GM12874 (cell line): ENCODE measurements at regions not wholly inside any gene's neighbourhood (a gene's known extent, or its start where the extent isn't known, plus 50 kb on each side); places are given as distances from the start of the nearest gene placed in this dataset.

Experiments used
- TF ChIP-seq, protein P1 (sequence below): IDR thresholded peaks from 2 replicates; pipeline ENCODE4 v1.5.1; 2011; ENCODE audit warnings: low read depth, mild to moderate bottlenecking, control low read depth, low read length, moderate library complexity; ENCODE audit not compliant: insufficient read depth

DNA sequence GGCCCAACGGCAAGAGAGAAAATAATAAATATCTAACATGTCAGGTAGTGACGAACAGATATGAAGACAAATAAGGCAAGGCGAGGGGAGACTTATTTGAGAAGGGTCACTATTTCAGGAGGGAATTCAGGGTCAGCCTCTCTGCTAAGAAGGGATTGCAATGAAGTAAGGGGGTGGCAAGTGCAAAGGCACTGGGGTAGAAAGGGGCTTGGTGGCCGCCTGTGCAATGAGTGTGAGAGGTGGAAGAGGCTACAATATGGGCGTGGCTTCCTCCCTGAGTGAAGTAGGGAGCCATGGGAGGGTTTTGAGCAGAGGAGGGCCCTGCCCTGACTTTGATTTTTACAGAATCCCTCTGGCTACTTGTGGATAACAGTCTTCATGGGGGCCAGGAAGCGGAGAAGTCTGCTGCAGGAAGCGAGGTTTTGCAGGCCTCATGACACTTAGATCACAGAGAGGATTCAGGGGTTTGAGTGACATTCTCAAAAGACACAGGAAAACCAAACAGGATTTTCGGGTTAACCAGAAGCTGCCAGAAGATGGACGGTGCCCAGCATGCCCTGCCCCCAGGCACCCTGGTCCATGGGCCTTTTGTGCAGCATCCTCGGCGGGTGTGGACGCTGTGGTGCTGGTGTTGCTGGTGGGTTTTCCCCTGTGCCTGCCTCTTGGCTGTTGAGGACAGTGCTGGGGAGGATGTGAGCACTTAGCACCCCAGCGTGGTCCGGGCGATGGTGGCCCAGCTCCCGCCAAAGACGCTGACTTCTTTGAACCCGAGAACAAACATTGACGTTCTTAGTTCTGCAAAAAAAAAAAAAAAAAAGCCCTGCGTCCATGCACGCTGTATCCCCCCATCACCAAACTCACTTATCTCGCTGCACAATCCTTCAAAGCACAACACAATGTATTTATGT, 124.2 kb upstream of the PTPN1 start:
- TF ChIP-seq, protein P1, sequence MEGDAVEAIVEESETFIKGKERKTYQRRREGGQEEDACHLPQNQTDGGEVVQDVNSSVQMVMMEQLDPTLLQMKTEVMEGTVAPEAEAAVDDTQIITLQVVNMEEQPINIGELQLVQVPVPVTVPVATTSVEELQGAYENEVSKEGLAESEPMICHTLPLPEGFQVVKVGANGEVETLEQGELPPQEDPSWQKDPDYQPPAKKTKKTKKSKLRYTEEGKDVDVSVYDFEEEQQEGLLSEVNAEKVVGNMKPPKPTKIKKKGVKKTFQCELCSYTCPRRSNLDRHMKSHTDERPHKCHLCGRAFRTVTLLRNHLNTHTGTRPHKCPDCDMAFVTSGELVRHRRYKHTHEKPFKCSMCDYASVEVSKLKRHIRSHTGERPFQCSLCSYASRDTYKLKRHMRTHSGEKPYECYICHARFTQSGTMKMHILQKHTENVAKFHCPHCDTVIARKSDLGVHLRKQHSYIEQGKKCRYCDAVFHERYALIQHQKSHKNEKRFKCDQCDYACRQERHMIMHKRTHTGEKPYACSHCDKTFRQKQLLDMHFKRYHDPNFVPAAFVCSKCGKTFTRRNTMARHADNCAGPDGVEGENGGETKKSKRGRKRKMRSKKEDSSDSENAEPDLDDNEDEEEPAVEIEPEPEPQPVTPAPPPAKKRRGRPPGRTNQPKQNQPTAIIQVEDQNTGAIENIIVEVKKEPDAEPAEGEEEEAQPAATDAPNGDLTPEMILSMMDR, result no peak

DNA sequence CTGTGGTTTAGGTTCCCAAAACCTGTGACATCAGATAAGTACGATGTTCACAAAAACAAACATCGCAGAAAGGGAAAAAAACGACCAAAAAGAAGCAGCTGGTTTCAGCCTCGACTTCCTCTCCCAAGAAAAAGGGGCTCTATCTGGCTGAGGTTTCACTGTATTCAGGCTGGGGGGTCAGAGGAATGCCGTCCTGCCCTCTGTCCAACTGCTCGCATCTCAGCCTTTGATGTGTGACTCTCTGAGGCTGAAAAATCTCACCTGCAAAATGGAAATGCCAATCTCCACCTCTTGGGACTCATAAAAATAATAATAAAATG, 123.6 kb upstream of the PTPN1 start:
- TF ChIP-seq, protein P1, result no peak

DNA sequence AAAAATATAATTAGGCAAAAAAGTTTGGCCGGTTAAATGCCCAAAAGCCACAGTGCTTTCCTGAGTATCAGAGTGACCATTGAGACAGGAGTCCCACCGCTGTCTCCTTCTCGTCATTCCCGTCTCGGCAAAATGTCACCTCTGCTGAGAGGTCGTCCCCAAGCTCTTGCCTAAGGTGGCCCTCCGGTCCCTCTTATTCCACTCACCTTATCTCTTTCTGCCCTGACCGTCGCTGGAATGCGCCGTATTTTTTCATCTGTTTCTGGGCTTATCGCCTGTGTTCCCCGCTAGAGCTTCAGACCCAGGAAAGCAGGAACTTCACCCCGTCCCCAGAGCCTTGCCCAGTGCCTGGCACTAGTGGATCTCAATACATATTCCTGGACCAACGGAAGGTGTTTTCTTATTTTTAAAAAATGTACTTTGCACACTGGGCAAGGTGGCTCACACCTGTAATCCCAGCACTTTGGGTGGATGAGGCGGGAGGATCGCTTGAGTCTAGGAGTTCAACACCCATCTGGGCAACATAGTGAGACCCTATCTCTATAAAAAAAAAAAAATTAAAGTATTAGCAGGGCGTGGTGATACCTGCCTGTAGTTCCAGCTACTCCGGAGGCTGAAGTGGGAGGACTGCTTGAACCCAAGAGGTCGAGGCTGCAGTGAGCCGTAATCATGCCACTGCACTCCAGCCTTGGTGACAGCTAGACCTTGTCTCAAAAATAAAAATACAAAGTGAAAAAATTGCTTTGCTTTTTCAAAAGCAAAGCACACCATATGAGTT, 122.8 kb upstream of the PTPN1 start:
- TF ChIP-seq, protein P1, result no peak

DNA sequence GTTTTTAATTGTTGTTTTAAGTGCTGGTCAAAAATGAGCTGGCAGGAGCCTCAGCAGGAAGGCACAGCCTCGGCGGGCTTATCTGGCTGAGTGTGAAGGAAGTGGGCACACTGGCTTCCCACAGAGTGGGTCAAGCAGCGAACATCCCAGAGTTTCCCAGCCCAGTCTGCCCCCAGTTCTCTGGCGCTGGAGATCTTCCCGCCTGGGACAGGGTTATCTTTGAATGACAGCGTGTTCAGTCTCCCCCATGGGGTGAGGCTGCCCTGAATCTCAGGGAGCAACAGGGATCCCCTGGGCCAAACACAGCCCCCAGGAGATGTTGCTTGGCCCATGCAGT, 122.2 kb upstream of the PTPN1 start:
- TF ChIP-seq, protein P1, result no peak

DNA sequence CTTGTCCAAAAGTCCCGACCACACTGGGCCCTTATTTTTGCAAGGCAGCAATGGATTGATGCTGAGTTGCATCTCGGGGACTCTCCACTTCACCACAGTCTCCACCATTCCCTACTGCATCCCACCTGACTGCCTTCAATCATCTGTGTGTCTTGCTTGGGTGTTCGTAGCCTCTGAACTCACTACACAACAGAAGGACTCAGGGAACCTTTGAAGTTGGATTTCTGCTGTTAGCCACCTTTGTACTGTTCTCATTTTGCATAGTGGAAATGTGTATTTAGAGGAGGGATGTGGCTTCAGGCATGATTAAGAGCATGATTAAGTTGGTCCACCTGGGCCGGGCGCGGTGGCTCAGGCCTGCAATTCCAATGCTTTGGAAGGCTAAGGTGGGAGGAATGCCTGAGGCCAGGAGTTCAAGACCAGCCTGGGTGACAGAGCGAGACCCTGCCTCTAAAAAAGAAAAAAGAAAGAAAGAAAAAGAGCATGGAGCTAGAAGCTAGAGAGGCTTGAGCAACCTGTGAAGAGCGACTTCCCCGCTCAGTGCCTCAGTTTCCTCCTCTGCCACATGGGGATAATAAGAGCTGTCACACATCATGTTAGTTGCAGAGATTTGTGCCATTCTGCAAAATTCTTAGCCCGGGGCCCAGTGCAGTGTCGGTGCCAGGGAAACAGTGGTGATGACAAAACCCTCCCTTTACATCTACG, 121.3 kb upstream of the PTPN1 start:
- TF ChIP-seq, protein P1, result no peak

DNA sequence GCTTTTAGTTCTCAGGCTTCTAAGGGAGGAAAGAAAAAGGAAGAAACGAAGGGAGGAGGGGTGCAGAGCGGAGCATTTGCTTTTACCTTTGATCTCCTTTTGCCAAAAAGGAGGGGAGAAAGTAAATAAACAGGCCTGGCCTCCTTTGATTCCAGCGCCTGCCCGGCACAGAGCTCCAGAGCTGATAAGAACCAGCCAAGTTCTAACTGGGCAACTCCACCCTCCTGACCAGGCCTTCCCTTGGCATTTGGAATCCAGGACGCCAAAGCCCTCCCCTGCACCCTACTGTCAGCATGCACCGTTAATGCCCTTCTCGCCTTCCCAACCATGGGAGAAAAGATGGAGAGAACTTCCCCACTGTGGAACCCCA, 120.8 kb upstream of the PTPN1 start:
- TF ChIP-seq, protein P1, result no peak
